HFF-Myc (cell line): ENCODE measurements at regions not wholly inside any gene's neighbourhood (a gene's known extent, or its start where the extent isn't known, plus 50 kb on each side); places are given as distances from the start of the nearest gene placed in this dataset.

ENCODE experiments used
- DNase-seq: peaks from one replicate; pipeline ENCODE4 v3.0.0-alpha.2; 2011; ENCODE audit warnings: low read depth; ENCODE audit errors: extremely low read depth
- H3K4me3 ChIP-seq: replicated peaks from 2 replicates; pipeline ENCODE4 v1.5.1; 2011; ENCODE audit warnings: low read depth, mild to moderate bottlenecking, control low read depth, low read length
- TF ChIP-seq, protein P1 (sequence below): IDR thresholded peaks from 2 replicates; pipeline ENCODE4 v1.5.1; 2012; ENCODE audit warnings: mild to moderate bottlenecking, low read depth, low read length, control low read depth; ENCODE audit errors: missing control alignments

DNA sequence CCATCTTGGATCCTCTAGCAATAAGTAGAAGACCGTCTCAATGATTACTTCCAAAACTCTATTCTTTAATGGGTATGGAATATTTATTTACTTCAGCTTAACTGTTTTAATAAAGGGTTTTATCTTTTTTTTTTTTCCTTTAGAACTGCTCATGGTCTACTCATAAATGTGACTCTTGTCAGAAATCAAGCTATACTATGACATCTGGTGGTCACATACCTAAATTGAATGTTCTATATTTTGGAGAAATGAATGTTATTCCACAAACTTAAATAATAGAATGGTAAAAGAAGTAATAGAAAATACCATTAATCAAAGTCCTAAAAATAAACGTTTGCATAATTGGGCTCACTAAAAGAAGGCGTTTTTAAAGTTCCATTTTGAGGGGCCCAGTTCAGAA, 131.2 kb upstream of the PLCXD3 start:
- TF ChIP-seq, protein P1, sequence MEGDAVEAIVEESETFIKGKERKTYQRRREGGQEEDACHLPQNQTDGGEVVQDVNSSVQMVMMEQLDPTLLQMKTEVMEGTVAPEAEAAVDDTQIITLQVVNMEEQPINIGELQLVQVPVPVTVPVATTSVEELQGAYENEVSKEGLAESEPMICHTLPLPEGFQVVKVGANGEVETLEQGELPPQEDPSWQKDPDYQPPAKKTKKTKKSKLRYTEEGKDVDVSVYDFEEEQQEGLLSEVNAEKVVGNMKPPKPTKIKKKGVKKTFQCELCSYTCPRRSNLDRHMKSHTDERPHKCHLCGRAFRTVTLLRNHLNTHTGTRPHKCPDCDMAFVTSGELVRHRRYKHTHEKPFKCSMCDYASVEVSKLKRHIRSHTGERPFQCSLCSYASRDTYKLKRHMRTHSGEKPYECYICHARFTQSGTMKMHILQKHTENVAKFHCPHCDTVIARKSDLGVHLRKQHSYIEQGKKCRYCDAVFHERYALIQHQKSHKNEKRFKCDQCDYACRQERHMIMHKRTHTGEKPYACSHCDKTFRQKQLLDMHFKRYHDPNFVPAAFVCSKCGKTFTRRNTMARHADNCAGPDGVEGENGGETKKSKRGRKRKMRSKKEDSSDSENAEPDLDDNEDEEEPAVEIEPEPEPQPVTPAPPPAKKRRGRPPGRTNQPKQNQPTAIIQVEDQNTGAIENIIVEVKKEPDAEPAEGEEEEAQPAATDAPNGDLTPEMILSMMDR = no peak
- DNase-seq = no peak
- no peak overlapping the region for H3K4me3 ChIP-seq

DNA sequence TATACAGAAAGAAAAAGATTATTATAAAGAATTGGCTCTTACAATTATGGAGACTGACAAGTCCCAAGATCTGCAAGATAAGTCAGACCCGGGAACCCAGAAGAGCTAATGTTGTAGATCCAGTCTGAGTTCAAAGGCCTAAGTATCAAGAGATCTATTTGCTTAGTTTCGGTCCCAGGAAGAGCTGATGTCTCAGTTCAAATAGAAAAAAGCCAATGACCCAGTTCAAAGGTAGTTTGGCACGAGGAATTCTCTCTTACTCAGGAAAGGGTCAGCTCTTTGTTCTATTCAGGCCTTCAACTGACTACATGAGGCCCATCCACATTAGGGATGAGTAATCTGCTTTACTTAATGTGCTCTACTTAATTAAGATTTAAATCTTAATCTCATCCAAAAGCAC, 128.3 kb upstream of the PLCXD3 start:
- TF ChIP-seq, protein P1 = no peak
- no peak overlapping the region for H3K4me3 ChIP-seq
- DNase-seq = no peak

DNA sequence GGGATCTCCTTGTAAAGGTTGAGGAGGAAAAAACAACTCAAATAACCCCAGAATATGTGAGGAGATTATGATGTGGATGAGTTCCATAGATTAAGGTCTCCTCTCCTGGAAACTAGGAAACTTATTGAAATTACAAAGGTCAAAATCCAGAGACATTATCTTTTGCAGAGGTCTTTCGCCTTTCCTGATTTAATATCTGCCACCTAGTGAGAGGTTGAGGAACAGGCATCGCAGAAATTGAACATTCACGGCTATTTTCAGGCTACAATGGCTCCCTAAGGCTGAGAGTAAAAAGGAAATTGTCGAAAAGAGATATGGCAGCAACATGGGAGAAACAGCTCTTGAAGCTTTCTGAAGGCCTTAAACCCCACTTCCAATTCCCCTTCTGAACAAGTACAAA, 127.5 kb upstream of the PLCXD3 start:
- TF ChIP-seq, protein P1 = peak; percentile 27

DNA sequence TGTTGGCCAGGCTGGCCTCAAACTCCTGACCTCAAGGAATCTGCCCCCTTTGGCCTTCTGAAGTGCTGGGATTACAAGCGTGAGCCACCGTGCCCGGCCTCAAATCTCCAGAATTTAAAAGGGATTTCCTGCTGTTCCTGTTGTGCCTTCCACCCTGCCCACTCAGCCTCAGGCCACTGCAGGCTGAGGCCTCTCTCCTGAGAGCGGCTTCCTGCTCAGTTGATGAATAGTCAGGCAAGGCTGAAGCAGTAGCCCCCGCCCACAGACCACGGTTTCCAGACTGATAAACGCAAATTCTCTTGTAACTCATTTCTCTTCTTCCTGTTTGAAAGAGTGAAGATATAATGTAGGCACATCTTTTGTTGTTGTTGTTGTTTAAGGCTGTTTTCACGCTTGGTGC, 127.0 kb upstream of the PLCXD3 start:
- no peak overlapping the region for H3K4me3 ChIP-seq
- TF ChIP-seq, protein P1 = no peak
- DNase-seq = no peak

More for the DNA sequence above, 127.5 kb upstream of the PLCXD3 start:
- H3K4me3 ChIP-seq = no peak overlapping the region
- DNase-seq = no peak

DNA sequence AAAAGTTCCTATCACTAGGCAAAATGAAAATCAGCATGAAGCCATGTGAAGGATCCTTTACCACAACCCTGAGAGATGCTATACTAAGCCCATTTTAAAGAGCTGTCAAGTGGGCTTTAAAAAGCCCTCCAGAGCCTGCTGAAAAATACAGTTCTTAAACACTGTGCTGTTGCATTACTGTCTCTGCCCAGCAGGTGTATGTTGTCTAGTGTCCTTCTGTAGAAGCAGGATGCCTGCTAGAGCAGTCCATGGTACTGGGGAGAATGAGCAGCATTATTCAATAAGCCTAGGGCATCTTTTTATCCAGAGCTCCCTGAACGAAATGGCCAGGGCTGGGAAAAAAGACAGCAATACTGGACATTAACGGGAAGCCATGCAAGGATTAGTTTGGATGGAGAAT, 126.2 kb upstream of the PLCXD3 start:
- TF ChIP-seq, protein P1 = peak; percentile 33
- no peak overlapping the region for H3K4me3 ChIP-seq
- DNase-seq = no peak

DNA sequence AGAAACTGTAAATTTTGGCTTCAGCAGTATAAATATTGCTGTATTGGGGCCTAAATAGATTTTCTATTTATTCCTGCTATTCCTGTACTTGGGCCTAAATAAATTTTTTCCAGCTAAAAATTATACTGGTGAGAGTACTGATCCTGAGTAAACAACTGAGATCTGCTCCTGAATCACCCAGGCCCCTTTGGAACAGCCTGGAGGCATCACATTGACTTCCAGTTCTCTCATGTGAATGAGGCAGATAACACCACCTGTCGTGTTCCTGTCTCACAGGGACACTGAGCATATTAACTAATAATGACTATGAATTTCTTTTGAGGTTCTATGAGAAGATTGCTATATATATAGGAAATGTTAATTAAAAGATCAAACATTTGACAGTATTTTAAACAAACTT, 119.5 kb upstream of the PLCXD3 start:
- DNase-seq = no peak
- H3K4me3 ChIP-seq = no peak overlapping the region
- TF ChIP-seq, protein P1 = no peak

DNA sequence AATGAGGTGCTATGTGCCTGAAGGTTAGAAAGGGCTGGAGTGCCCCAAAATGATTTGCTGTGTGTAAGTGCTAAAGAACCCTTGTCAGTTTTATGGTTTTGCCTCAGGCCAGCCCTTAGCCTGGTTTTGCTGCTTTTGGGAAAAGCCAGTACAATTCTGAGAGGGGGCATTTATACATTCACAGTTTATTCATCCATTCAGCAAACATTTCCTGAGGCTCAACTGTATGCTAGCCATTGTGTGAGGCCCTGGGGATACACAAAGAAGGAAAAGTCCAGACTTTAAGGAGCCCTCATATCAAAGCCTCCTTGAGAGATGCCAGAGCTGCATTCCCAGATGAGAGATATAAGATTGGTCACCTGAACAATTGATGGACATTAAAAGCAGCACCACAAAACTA, 115.2 kb upstream of the PLCXD3 start:
- DNase-seq = no peak
- no peak overlapping the region for H3K4me3 ChIP-seq
- TF ChIP-seq, protein P1 = no peak
